Ovary (tissue), 7 donors: ENCODE measurements at regions not wholly inside any gene's neighbourhood (a gene's known extent, or its start where the extent isn't known, plus 50 kb on each side); places are given as distances from the start of the nearest gene placed in this dataset.

Experiments
- DNase-seq, 5 donors: peaks; one replicate each; pipeline ENCODE4 v3.0.0-alpha.2; 2019 to 2020
- H3K27ac ChIP-seq, 2 donors: fragments of 200-600 bp; one replicate each; pipeline versions ENCODE4 v1.5.1 to v1.8.0; 2019 to 2022
- H3K27me3 ChIP-seq: fragments of 200-600 bp; one replicate; pipeline ENCODE4 v1.8.0; 2022
- H3K36me3 ChIP-seq: fragments of 200-600 bp; sonication (generic); one replicate; pipeline ENCODE4 v1.5.1; 2019
- H3K4me1 ChIP-seq: one replicate; pipeline ENCODE4 v1.8.1; 2013; ENCODE audit warnings: mild to moderate bottlenecking, moderate library complexity; ENCODE audit not compliant: insufficient read depth
- H3K4me3 ChIP-seq: fragments of 200-600 bp; sonication (generic); one replicate; pipeline ENCODE4 v1.5.1; 2017
- H3K9me3 ChIP-seq, 2 donors: fragments of 200-600 bp in 1 of 2; sonication (generic) in 1 of 2; one replicate each; pipeline versions ENCODE4 v1.5.1 to v1.8.1; 2013 to 2019; ENCODE audit warnings: mild to moderate bottlenecking in 1 of 2, moderate library complexity in 1 of 2
- EP300 ChIP-seq: sonication (generic); formaldehyde crosslinking; IDR thresholded peaks from one replicate; pipeline ENCODE4 v1.6.1; 2017; ENCODE audit warnings: antibody characterized with exemption
- POLR2A ChIP-seq: fragments of 450-650 bp; IDR thresholded peaks from one replicate; pipeline ENCODE4 v1.6.1; 2017; ENCODE audit warnings: antibody characterized with exemption, mild to moderate bottlenecking, moderate library complexity
- WGBS, 3 donors: extraction: QIAGEN DNeasy Blood & Tissue Kit in 1 of 3; methylation state at CpG; one replicate each; pipeline versions ENCODE4 v1.1.5 to v1.1.7; 2013 to 2017; 5-methylcytosine and 5-hydroxymethylcytosine counted together
- intact Hi-C, 4 donors: fragments of 100-400 bp; cut with DNase I; formaldehyde crosslinking; loops; one replicate each; pipeline versions ENCODE4 v1.11.0 to v1.15.1; 2022 to 2023
- TF ChIP-seq, protein P1 (sequence below), 3 donors: fragments of 450-650 bp in 2 of 3; fragments of 200-600 bp in 1 of 3; IDR thresholded peaks; one replicate each; pipeline versions ENCODE4 v1.5.1 to v1.8.0; 2016 to 2022; ENCODE audit warnings: antibody characterized with exemption in 3 of 3, mild to moderate bottlenecking in 1 of 3
- donor health status: DM: no; HTN: no; CAD: no; lungs with moderate emphysema.
- donor health status: DM: no; HTN: no; CAD: no.
- donor health status: Bipolar disorder and iron deficiency.
- donor health status: DM: no; HTN: no; CAD: no.
- donor health status: DM: yes; HTN: yes; CAD: no.

DNA sequence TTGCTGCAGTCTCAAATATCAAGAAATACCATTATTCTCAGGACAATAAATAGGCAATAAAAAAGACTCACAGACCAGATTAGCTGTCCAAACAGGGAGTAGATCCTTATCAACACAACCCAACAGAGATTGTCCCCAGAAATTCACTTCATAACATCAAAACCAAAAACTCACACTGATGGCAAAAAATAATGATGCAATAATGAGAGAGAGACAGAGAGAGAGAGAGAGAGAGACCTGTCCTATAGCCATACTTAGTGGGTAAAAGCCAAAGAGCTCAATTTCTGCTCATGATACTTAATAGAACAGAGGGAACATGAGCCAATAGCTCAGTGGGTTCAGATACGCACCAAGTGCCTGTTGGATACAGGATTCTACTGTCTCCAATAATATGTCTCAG is 244.5 kb downstream of the FAM72C start:
- Histone ChIP-seq H3K9me3 (no peaks in the 10 kb centered on the region), H3K27me3 (no peaks in the 10 kb centered on the region), H3K4me3 (no peak overlapping the region), H3K36me3 (no peaks in the 10 kb centered on the region), H3K4me1 (no peaks in the 10 kb centered on the region), H3K27ac (no peak overlapping the region)
- intact Hi-C loops, result no loop called here
- 89 to 100% (median 93%) methylated on average over 1 of the region's 1 CpG for WGBS, 3 donors
- no peak for TF ChIP-seq EP300
- TF ChIP-seq, protein P1, sequence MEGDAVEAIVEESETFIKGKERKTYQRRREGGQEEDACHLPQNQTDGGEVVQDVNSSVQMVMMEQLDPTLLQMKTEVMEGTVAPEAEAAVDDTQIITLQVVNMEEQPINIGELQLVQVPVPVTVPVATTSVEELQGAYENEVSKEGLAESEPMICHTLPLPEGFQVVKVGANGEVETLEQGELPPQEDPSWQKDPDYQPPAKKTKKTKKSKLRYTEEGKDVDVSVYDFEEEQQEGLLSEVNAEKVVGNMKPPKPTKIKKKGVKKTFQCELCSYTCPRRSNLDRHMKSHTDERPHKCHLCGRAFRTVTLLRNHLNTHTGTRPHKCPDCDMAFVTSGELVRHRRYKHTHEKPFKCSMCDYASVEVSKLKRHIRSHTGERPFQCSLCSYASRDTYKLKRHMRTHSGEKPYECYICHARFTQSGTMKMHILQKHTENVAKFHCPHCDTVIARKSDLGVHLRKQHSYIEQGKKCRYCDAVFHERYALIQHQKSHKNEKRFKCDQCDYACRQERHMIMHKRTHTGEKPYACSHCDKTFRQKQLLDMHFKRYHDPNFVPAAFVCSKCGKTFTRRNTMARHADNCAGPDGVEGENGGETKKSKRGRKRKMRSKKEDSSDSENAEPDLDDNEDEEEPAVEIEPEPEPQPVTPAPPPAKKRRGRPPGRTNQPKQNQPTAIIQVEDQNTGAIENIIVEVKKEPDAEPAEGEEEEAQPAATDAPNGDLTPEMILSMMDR (IDR thresholded peaks at IDR 0.05), result no peak
- no peak for TF ChIP-seq POLR2A
- DNase-seq, result no peak

DNA sequence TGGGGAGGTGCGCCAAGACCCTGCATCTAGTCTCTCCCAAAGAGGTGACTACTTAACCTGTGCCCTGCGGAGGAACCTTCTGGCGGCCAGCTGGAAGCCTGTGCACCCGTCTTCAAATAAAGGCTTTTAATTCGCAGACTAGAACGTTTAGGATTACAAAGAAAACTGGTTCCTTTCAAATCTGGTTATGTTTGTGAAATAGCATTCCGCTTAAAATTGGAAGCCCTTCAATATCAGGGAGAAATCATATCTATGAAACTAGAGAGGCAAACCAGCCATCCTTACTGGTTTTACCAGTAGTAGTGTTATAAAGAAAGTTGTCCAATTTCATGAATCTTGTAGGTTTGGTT is 250.8 kb downstream of the FAM72C start:
- Histone ChIP-seq H3K27ac (no peak overlapping the region), H3K36me3 (no peaks in the 10 kb centered on the region), H3K27me3 (no peaks in the 10 kb centered on the region), H3K4me1 (no peaks in the 10 kb centered on the region), H3K4me3 (no peak overlapping the region), H3K9me3 (no peaks in the 10 kb centered on the region)
- intact Hi-C loops, result no loop called here
- no peak for DNase-seq
- no peak for TF ChIP-seq EP300
- no peak for TF ChIP-seq POLR2A
- TF ChIP-seq, protein P1 (IDR thresholded peaks at IDR 0.05), result no peak
- WGBS, 3 donors, result 7 to 23% (median 23%) methylated on average over 7 of the region's 7 CpGs

DNA sequence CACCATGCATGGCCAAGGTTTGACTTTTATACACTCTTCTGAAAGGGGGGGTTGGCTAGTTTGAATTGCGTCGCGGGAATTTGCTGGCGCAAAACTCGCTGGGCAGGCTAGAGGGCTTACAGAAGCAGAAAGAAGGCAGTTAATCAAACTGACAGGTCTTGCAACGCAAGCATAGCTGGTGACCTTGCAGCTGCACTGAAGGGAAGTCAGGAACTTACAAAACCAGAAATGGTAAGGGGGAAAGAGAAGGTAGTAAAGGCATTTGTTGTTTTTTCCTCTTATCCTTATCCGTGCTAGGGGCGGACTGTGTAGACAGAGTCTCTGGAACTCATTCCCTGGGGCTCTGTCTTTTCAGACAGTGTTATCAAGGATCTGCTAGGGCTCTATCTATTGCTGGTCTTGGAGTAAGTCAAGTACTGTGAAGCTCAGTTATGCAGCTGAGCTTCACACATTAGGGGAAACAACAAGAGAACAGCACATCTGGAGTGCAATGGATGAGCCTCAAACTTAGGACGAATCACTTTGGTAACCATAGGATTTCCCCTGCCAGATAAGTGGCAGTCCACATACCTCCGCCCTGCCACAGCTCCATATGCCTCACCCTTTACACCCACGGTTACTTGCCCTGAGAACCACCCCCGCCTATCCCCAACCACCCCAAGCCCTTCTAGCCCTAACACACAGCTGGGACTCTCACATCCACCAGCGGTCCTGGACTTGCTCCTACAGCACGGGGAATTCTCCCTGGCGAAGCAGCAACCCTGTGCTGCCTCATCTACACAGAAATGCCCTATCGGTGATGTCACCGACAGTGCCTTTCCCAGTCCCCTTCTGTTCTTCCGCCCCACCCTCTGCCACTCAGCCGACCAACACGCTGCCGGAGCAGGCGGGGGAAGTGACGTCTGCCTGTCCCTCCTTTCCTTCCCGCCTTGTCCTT is 251.4 kb downstream of the FAM72C start:
- intact Hi-C loops, result no loop called here
- H3K4me3 ChIP-seq, result no peak overlapping the region
- no peak overlapping the region for H3K27ac ChIP-seq
- no peaks in the 10 kb centered on the region for H3K4me1 ChIP-seq
- H3K9me3 ChIP-seq, result no peaks in the 10 kb centered on the region
- WGBS, 3 donors, result 2 to 15% (median 9%) methylated on average over 24 of the region's 24 CpGs
- no peaks in the 10 kb centered on the region for H3K36me3 ChIP-seq
- no peaks in the 10 kb centered on the region for H3K27me3 ChIP-seq
- TF ChIP-seq EP300 (no peak), POLR2A (no peak)
- TF ChIP-seq, protein P1 (IDR thresholded peaks at IDR 0.05), result no peak
- DNase-seq, result peak in 1 of 5 donors; percentile 27

DNA sequence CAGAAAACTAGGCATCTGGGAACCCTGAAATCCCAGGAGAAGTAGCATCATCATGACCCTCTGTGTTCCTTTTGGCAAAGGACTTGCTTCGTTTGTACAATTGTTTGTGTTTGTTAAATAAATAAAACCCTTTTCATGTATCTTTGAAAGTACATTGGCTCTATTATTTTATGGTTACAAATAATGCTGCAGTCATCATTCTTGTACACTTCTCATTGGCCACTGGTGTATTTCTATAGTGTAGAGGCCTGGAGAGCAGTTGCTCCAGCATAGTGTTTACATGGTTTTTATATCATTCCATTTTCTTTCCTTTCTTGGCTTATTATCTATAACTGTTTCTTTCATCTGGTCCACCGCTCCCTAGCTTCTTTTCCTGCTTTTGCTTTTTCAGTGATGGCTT is 253.3 kb downstream of the FAM72C start:
- intact Hi-C loops, result no loop called here
- no peak for DNase-seq
- Histone ChIP-seq H3K27me3 (no peaks in the 10 kb centered on the region), H3K4me1 (no peaks in the 10 kb centered on the region), H3K9me3 (no peaks in the 10 kb centered on the region), H3K36me3 (no peaks in the 10 kb centered on the region), H3K27ac (no peak overlapping the region), H3K4me3 (no peak overlapping the region)
- WGBS, 3 donors, result 71 to 78% (median 76%) methylated on average over 2 of the region's 2 CpGs
- TF ChIP-seq EP300 (no peak), POLR2A (no peak)
- TF ChIP-seq, protein P1 (IDR thresholded peaks at IDR 0.05), result no peak
